KMS-11 (cell line): ENCODE measurements at regions not wholly inside any gene's neighbourhood (a gene's known extent, or its start where the extent isn't known, plus 50 kb on each side); places are given as distances from the start of the nearest gene placed in this dataset.

ENCODE experiments used
- H2AFZ ChIP-seq: fragments of 200-600 bp; sonication (generic); 2 replicates; pipeline ENCODE4 v1.6.1; 2016; ENCODE audit warnings: antibody characterized with exemption, mixed run types, low read depth
- H3K27ac ChIP-seq: fragments of 200-600 bp; sonication (generic); 2 replicates; pipeline ENCODE4 v1.6.1; 2016; ENCODE audit warnings: mild to moderate bottlenecking, mixed run types
- H3K27me3 ChIP-seq: fragments of 200-600 bp; sonication (generic); 2 replicates; pipeline ENCODE4 v1.6.1; 2017; ENCODE audit warnings: mild to moderate bottlenecking, low read depth, mixed run types, moderate library complexity; ENCODE audit not compliant: insufficient read depth
- H3K36me3 ChIP-seq: fragments of 200-600 bp; sonication (generic); 2 replicates; pipeline ENCODE4 v1.6.1; 2017; ENCODE audit warnings: mild to moderate bottlenecking, mixed run types; ENCODE audit not compliant: insufficient read depth
- H3K4me1 ChIP-seq: fragments of 200-600 bp; sonication (generic); 2 replicates; pipeline ENCODE4 v1.6.1; 2016; ENCODE audit warnings: mild to moderate bottlenecking, low read depth, mixed run types; ENCODE audit not compliant: poor library complexity, severe bottlenecking
- H3K4me2 ChIP-seq: fragments of 200-600 bp; sonication (generic); 2 replicates; pipeline ENCODE4 v1.7.0; 2016; ENCODE audit warnings: mild to moderate bottlenecking, mixed run types
- H3K4me3 ChIP-seq: fragments of 200-600 bp; sonication (generic); IDR thresholded peaks from 2 replicates; pipeline ENCODE4 v1.6.1; 2017; ENCODE audit warnings: low read depth, low read length, mixed read lengths; ENCODE audit not compliant: insufficient read depth
- H3K79me2 ChIP-seq: fragments of 200-600 bp; sonication (generic); 2 replicates; pipeline ENCODE4 v1.6.1; 2016; ENCODE audit warnings: low read depth, mixed run types; ENCODE audit not compliant: insufficient read depth
- H3K9ac ChIP-seq: fragments of 200-600 bp; sonication (generic); 2 replicates; pipeline ENCODE4 v1.6.1; 2016; ENCODE audit warnings: mild to moderate bottlenecking, mixed run types
- H4K20me1 ChIP-seq: fragments of 200-600 bp; sonication (generic); 2 replicates; pipeline ENCODE4 v1.6.1; 2016; ENCODE audit warnings: mild to moderate bottlenecking, mixed run types; ENCODE audit not compliant: insufficient read depth
- CTCF ChIP-seq: fragments of 200-600 bp; sonication (generic); conservative IDR thresholded peaks from 2 replicates; pipeline ENCODE4 v1.6.1; 2017; ENCODE audit warnings: low read depth, mild to moderate bottlenecking, antibody characterized with exemption, low read length, moderate library complexity, mixed read lengths

GRCh38 chr7:18109762-18110161 is 82.1 kb upstream of the PRPS1L1 start:
- no peaks in the 10 kb centered on the region for H3K4me1 ChIP-seq
- no peaks in the 10 kb centered on the region for H3K79me2 ChIP-seq
- no peak overlapping the region for H3K4me3 ChIP-seq
- no peak overlapping the region for H3K9ac ChIP-seq
- no peak overlapping the region for H3K27ac ChIP-seq
- no peaks in the 10 kb centered on the region for H4K20me1 ChIP-seq
- no peak for TF ChIP-seq CTCF
- H3K36me3 ChIP-seq = no peaks in the 10 kb centered on the region
- no peak overlapping the region for H2AFZ ChIP-seq
- H3K27me3 ChIP-seq = no peaks in the 10 kb centered on the region
- H3K4me2 ChIP-seq = no peak overlapping the region

GRCh38 chr7:18116661-18117060 is 89.0 kb upstream of the PRPS1L1 start:
- no peak overlapping the region for H3K4me3 ChIP-seq
- no peaks in the 10 kb centered on the region for H3K79me2 ChIP-seq
- H3K9ac ChIP-seq = no peak overlapping the region
- no peaks in the 10 kb centered on the region for H3K4me1 ChIP-seq
- no peaks in the 10 kb centered on the region for H3K36me3 ChIP-seq
- H3K27me3 ChIP-seq = no peaks in the 10 kb centered on the region
- H2AFZ ChIP-seq = no peak overlapping the region
- no peaks in the 10 kb centered on the region for H4K20me1 ChIP-seq
- no peak for TF ChIP-seq CTCF
- no peak overlapping the region for H3K4me2 ChIP-seq
- no peak overlapping the region for H3K27ac ChIP-seq

GRCh38 chr7:18117482-18117881 is 89.8 kb upstream of the PRPS1L1 start:
- Histone ChIP-seq H3K4me3 (no peak overlapping the region), H3K4me1 (no peaks in the 10 kb centered on the region), H3K4me2 (no peak overlapping the region), H3K27ac (no peak overlapping the region), H3K36me3 (no peaks in the 10 kb centered on the region), H3K9ac (no peak overlapping the region), H3K27me3 (no peaks in the 10 kb centered on the region), H3K79me2 (no peaks in the 10 kb centered on the region), H4K20me1 (no peaks in the 10 kb centered on the region), H2AFZ (no peak overlapping the region)
- no peak for TF ChIP-seq CTCF

GRCh38 chr7:18119985-18120384 is 92.3 kb upstream of the PRPS1L1 start:
- H3K4me3 ChIP-seq = no peak overlapping the region
- H4K20me1 ChIP-seq = no peaks in the 10 kb centered on the region
- no peaks in the 10 kb centered on the region for H3K79me2 ChIP-seq
- no peaks in the 10 kb centered on the region for H3K4me1 ChIP-seq
- H3K36me3 ChIP-seq = no peaks in the 10 kb centered on the region
- no peak overlapping the region for H3K27ac ChIP-seq
- no peak for TF ChIP-seq CTCF
- no peak overlapping the region for H3K9ac ChIP-seq
- H3K27me3 ChIP-seq = no peaks in the 10 kb centered on the region
- H2AFZ ChIP-seq = no peak overlapping the region
- H3K4me2 ChIP-seq = no peak overlapping the region
